ENCODE measurements at regions not wholly inside any gene's neighbourhood (a gene's known extent, or its start where the extent isn't known, plus 50 kb on each side); places are given as distances from the start of the nearest gene placed in this dataset.

GRCh38 chr3:166897811-166898210, 482.3 kb downstream of the ZBBX start:
- no peaks in the 10 kb centered on the region for H3K9me3 ChIP-seq
- no peaks in the 10 kb centered on the region for H3K4me1 ChIP-seq
- no peaks in the 10 kb centered on the region for H3K36me3 ChIP-seq
- no peak for ATAC-seq
- H3K27ac ChIP-seq, result no peak overlapping the region
- TF ChIP-seq EP300 (IDR thresholded peaks at IDR 0.05) (no peak), CTCF (IDR thresholded peaks at IDR 0.05) (no peak), POLR2A (IDR thresholded peaks at IDR 0.05) (no peak), POLR2AphosphoS5 (IDR thresholded peaks at IDR 0.05) (no peak)
- no peaks in the 10 kb centered on the region for H3K27me3 ChIP-seq
- no peak overlapping the region for H3K4me3 ChIP-seq
- 27 to 36% methylated on average over 1 of the region's 1 CpG for WGBS, 2 donors (ENCODE audit: low coverage in 1 of 2)

GRCh38 chr3:166889241-166889640, 490.9 kb downstream of the ZBBX start:
- H3K27me3 ChIP-seq, result no peaks in the 10 kb centered on the region
- no peaks in the 10 kb centered on the region for H3K4me1 ChIP-seq
- no peak overlapping the region for H3K4me3 ChIP-seq
- no peak for ATAC-seq
- H3K36me3 ChIP-seq, result no peaks in the 10 kb centered on the region
- 75% methylated on average over 2 of the region's 2 CpGs; no CpG with 5 or more reads in 1 of the 2 donors for WGBS, 2 donors (ENCODE audit: low coverage in 1 of 2)
- H3K27ac ChIP-seq, result no peak overlapping the region
- H3K9me3 ChIP-seq, result no peaks in the 10 kb centered on the region
- TF ChIP-seq POLR2AphosphoS5 (IDR thresholded peaks at IDR 0.05), result no peak
- TF ChIP-seq POLR2A (IDR thresholded peaks at IDR 0.05), result no peak
- TF ChIP-seq EP300 (IDR thresholded peaks at IDR 0.05), result no peak
- TF ChIP-seq CTCF (IDR thresholded peaks at IDR 0.05), result no peak

GRCh38 chr3:166879661-166880060, 500.4 kb downstream of the ZBBX start:
- ATAC-seq, result no peak
- Histone ChIP-seq H3K36me3 (no peaks in the 10 kb centered on the region), H3K4me3 (no peak overlapping the region), H3K9me3 (no peaks in the 10 kb centered on the region), H3K4me1 (no peaks in the 10 kb centered on the region), H3K27me3 (no peaks in the 10 kb centered on the region), H3K27ac (no peak overlapping the region)
- 87 to 91% methylated on average over 2 of the region's 2 CpGs for WGBS, 2 donors (ENCODE audit: low coverage in 1 of 2)
- TF ChIP-seq CTCF (IDR thresholded peaks at IDR 0.05) (no peak), EP300 (IDR thresholded peaks at IDR 0.05) (no peak), POLR2AphosphoS5 (IDR thresholded peaks at IDR 0.05) (no peak), POLR2A (IDR thresholded peaks at IDR 0.05) (no peak)

- no peak for TF ChIP-seq EP300 (IDR thresholded peaks at IDR 0.05)
- no peak for TF ChIP-seq POLR2A (IDR thresholded peaks at IDR 0.05)
- no peak for TF ChIP-seq POLR2AphosphoS5 (IDR thresholded peaks at IDR 0.05)
- no peak for TF ChIP-seq CTCF (IDR thresholded peaks at IDR 0.05)
- H3K4me3 ChIP-seq, result no peak overlapping the region
- H3K4me1 ChIP-seq, result no peaks in the 10 kb centered on the region
- H3K36me3 ChIP-seq, result no peaks in the 10 kb centered on the region
- H3K27ac ChIP-seq, result no peak overlapping the region
- no peak for ATAC-seq
- H3K27me3 ChIP-seq, result no peaks in the 10 kb centered on the region
- H3K9me3 ChIP-seq, result no peaks in the 10 kb centered on the region
Measured at GRCh38 chr3:166877971-166878370, 502.1 kb downstream of the ZBBX start.

GRCh38 chr3:166864473-166865467, 515.3 kb downstream of the ZBBX start:
- Histone ChIP-seq H3K9me3 (peaks cover 0 to 19% (median 0%) of the 10 kb centered on the region in 3 donors), H3K4me1 (no peaks in the 10 kb centered on the region), H3K27me3 (no peaks in the 10 kb centered on the region), H3K4me3 (no peak overlapping the region), H3K27ac (no peak overlapping the region), H3K36me3 (no peaks in the 10 kb centered on the region)
- no peak for ATAC-seq
- 83 to 90% methylated on average over 2 to 4 of the region's 10 CpGs for WGBS, 2 donors (ENCODE audit: low coverage in 1 of 2)
- TF ChIP-seq POLR2AphosphoS5 (IDR thresholded peaks at IDR 0.05), result no peak
- TF ChIP-seq EP300 (IDR thresholded peaks at IDR 0.05), result no peak
- no peak for TF ChIP-seq CTCF (IDR thresholded peaks at IDR 0.05)
- TF ChIP-seq POLR2A (IDR thresholded peaks at IDR 0.05), result no peak

Data from gastroesophageal sphincter (tissue), 4 donors.